ENCODE measurements at regions not wholly inside any gene's neighbourhood (a gene's known extent, or its start where the extent isn't known, plus 50 kb on each side); places are given as distances from the start of the nearest gene placed in this dataset.

GRCh38 chr21:43318841-43319781 is 107.8 kb downstream of the SIK1 start:
- peaks cover 0 to 14% (median 8%) of the 10 kb centered on the region in 5 donors for H3K27me3 ChIP-seq (ENCODE audit: control insufficient read depth in 5 of 5, insufficient read depth in 4 of 5, low read length in 5 of 5)
- no peak overlapping the region for H3K4me3 ChIP-seq (ENCODE audit: low read depth in 1 of 5, low read length in 5 of 5)
- no peaks in the 10 kb centered on the region for H3K36me3 ChIP-seq (ENCODE audit: control insufficient read depth in 5 of 5, insufficient read depth in 5 of 5, low read length in 5 of 5)
- peaks cover 3 to 14% (median 9%) of the 10 kb centered on the region in 5 donors for H3K9me3 ChIP-seq (ENCODE audit: control insufficient read depth in 5 of 5, low read length in 5 of 5)
- H3K4me1 ChIP-seq (ENCODE audit: control insufficient read depth in 5 of 5, insufficient read depth in 5 of 5, low read length in 5 of 5), result peaks cover 5 to 34% (median 22%) of the 10 kb centered on the region in 5 donors
- H3K27ac ChIP-seq (ENCODE audit: low read depth, low read length), result no peak overlapping the region
- no peak overlapping the region for H3K9ac ChIP-seq (ENCODE audit: low read length in 5 of 5)

GRCh38 chr21:43318368-43318767 is 108.6 kb downstream of the SIK1 start:
- H3K36me3 ChIP-seq (ENCODE audit: control insufficient read depth in 5 of 5, insufficient read depth in 5 of 5, low read length in 5 of 5), result no peaks in the 10 kb centered on the region
- H3K4me1 ChIP-seq (ENCODE audit: control insufficient read depth in 5 of 5, insufficient read depth in 5 of 5, low read length in 5 of 5), result peaks cover 4 to 29% (median 15%) of the 10 kb centered on the region in 5 donors
- H3K4me3 ChIP-seq (ENCODE audit: low read depth in 1 of 5, low read length in 5 of 5), result no peak overlapping the region
- H3K9me3 ChIP-seq (ENCODE audit: control insufficient read depth in 5 of 5, low read length in 5 of 5), result peaks cover 3 to 14% (median 9%) of the 10 kb centered on the region in 5 donors
- H3K27me3 ChIP-seq (ENCODE audit: control insufficient read depth in 5 of 5, insufficient read depth in 4 of 5, low read length in 5 of 5), result peaks cover 0 to 14% (median 8%) of the 10 kb centered on the region in 5 donors
- H3K9ac ChIP-seq (ENCODE audit: low read length in 5 of 5), result no peak overlapping the region
- H3K27ac ChIP-seq (ENCODE audit: low read depth, low read length), result no peak overlapping the region

GRCh38 chr21:43317959-43318358 is 109.0 kb downstream of the SIK1 start:
- Histone ChIP-seq H3K36me3 (ENCODE audit: control insufficient read depth in 5 of 5, insufficient read depth in 5 of 5, low read length in 5 of 5) (no peaks in the 10 kb centered on the region), H3K9me3 (ENCODE audit: control insufficient read depth in 5 of 5, low read length in 5 of 5) (peaks cover 3 to 14% (median 9%) of the 10 kb centered on the region in 5 donors), H3K4me1 (ENCODE audit: control insufficient read depth in 5 of 5, insufficient read depth in 5 of 5, low read length in 5 of 5) (peaks cover under 1 to 25% (median 13%) of the 10 kb centered on the region in 5 donors), H3K9ac (ENCODE audit: low read length in 5 of 5) (no peak overlapping the region), H3K27me3 (ENCODE audit: control insufficient read depth in 5 of 5, insufficient read depth in 4 of 5, low read length in 5 of 5) (peaks cover 0 to 14% (median 8%) of the 10 kb centered on the region in 5 donors), H3K27ac (ENCODE audit: low read depth, low read length) (no peak overlapping the region), H3K4me3 (ENCODE audit: low read depth in 1 of 5, low read length in 5 of 5) (no peak overlapping the region)

GRCh38 chr21:43317254-43317748 is 109.6 kb downstream of the SIK1 start:
- H3K27me3 ChIP-seq (ENCODE audit: control insufficient read depth in 5 of 5, insufficient read depth in 4 of 5, low read length in 5 of 5), result peaks cover 0 to 14% (median 8%) of the 10 kb centered on the region in 5 donors
- peaks cover 0 to 19% (median 9%) of the 10 kb centered on the region in 5 donors for H3K4me1 ChIP-seq (ENCODE audit: control insufficient read depth in 5 of 5, insufficient read depth in 5 of 5, low read length in 5 of 5)
- H3K4me3 ChIP-seq (ENCODE audit: low read depth in 1 of 5, low read length in 5 of 5), result no peak overlapping the region
- no peak overlapping the region for H3K9ac ChIP-seq (ENCODE audit: low read length in 5 of 5)
- peaks cover 3 to 14% (median 9%) of the 10 kb centered on the region in 5 donors for H3K9me3 ChIP-seq (ENCODE audit: control insufficient read depth in 5 of 5, low read length in 5 of 5)
- no peaks in the 10 kb centered on the region for H3K36me3 ChIP-seq (ENCODE audit: control insufficient read depth in 5 of 5, insufficient read depth in 5 of 5, low read length in 5 of 5)
- H3K27ac ChIP-seq (ENCODE audit: low read depth, low read length), result no peak overlapping the region

GRCh38 chr21:43316156-43316845 is 110.6 kb downstream of the SIK1 start:
- Histone ChIP-seq H3K27ac (ENCODE audit: low read depth, low read length) (no peak overlapping the region), H3K9ac (ENCODE audit: low read length in 5 of 5) (no peak overlapping the region), H3K4me3 (ENCODE audit: low read depth in 1 of 5, low read length in 5 of 5) (no peak overlapping the region), H3K4me1 (ENCODE audit: control insufficient read depth in 5 of 5, insufficient read depth in 5 of 5, low read length in 5 of 5) (peaks cover 0 to 15% (median 9%) of the 10 kb centered on the region in 5 donors), H3K27me3 (ENCODE audit: control insufficient read depth in 5 of 5, insufficient read depth in 4 of 5, low read length in 5 of 5) (peaks cover 0 to 14% (median 8%) of the 10 kb centered on the region in 5 donors), H3K9me3 (ENCODE audit: control insufficient read depth in 5 of 5, low read length in 5 of 5) (peaks cover 3 to 14% (median 9%) of the 10 kb centered on the region in 5 donors), H3K36me3 (ENCODE audit: control insufficient read depth in 5 of 5, insufficient read depth in 5 of 5, low read length in 5 of 5) (no peaks in the 10 kb centered on the region)

- Histone ChIP-seq H3K27ac (ENCODE audit: low read depth, low read length) (no peak overlapping the region), H3K36me3 (ENCODE audit: control insufficient read depth in 5 of 5, insufficient read depth in 5 of 5, low read length in 5 of 5) (no peaks in the 10 kb centered on the region), H3K9me3 (ENCODE audit: control insufficient read depth in 5 of 5, low read length in 5 of 5) (peaks cover 3 to 14% (median 9%) of the 10 kb centered on the region in 5 donors), H3K9ac (ENCODE audit: low read length in 5 of 5) (no peak overlapping the region), H3K27me3 (ENCODE audit: control insufficient read depth in 5 of 5, insufficient read depth in 4 of 5, low read length in 5 of 5) (peaks cover 0 to 14% (median 8%) of the 10 kb centered on the region in 5 donors), H3K4me3 (ENCODE audit: low read depth in 1 of 5, low read length in 5 of 5) (no peak overlapping the region), H3K4me1 (ENCODE audit: control insufficient read depth in 5 of 5, insufficient read depth in 5 of 5, low read length in 5 of 5) (peaks cover 0 to 15% (median 9%) of the 10 kb centered on the region in 5 donors)
Measured at GRCh38 chr21:43315244-43316137, 111.4 kb downstream of the SIK1 start.

- Histone ChIP-seq H3K4me1 (ENCODE audit: control insufficient read depth in 5 of 5, insufficient read depth in 5 of 5, low read length in 5 of 5) (peaks cover 0 to 5% (median 3%) of the 10 kb centered on the region in 5 donors), H3K9ac (ENCODE audit: low read length in 5 of 5) (no peak overlapping the region), H3K9me3 (ENCODE audit: control insufficient read depth in 5 of 5, low read length in 5 of 5) (peaks cover 3 to 14% (median 9%) of the 10 kb centered on the region in 5 donors), H3K27me3 (ENCODE audit: control insufficient read depth in 5 of 5, insufficient read depth in 4 of 5, low read length in 5 of 5) (peaks cover 0 to 14% (median 8%) of the 10 kb centered on the region in 5 donors), H3K27ac (ENCODE audit: low read depth, low read length) (no peak overlapping the region), H3K36me3 (ENCODE audit: control insufficient read depth in 5 of 5, insufficient read depth in 5 of 5, low read length in 5 of 5) (no peaks in the 10 kb centered on the region), H3K4me3 (ENCODE audit: low read depth in 1 of 5, low read length in 5 of 5) (no peak overlapping the region)
Measured at GRCh38 chr21:43313939-43314405, 113.0 kb downstream of the SIK1 start.

GRCh38 chr21:43313221-43313938 is 113.6 kb downstream of the SIK1 start:
- Histone ChIP-seq H3K4me3 (ENCODE audit: low read depth in 1 of 5, low read length in 5 of 5) (no peak overlapping the region), H3K9ac (ENCODE audit: low read length in 5 of 5) (no peak overlapping the region), H3K27ac (ENCODE audit: low read depth, low read length) (no peak overlapping the region), H3K9me3 (ENCODE audit: control insufficient read depth in 5 of 5, low read length in 5 of 5) (peaks cover 3 to 13% (median 7%) of the 10 kb centered on the region in 5 donors), H3K4me1 (ENCODE audit: control insufficient read depth in 5 of 5, insufficient read depth in 5 of 5, low read length in 5 of 5) (peaks cover 0 to 3% (median 0%) of the 10 kb centered on the region in 5 donors), H3K27me3 (ENCODE audit: control insufficient read depth in 5 of 5, insufficient read depth in 4 of 5, low read length in 5 of 5) (peaks cover under 1 to 14% (median 7%) of the 10 kb centered on the region in 5 donors), H3K36me3 (ENCODE audit: control insufficient read depth in 5 of 5, insufficient read depth in 5 of 5, low read length in 5 of 5) (no peaks in the 10 kb centered on the region)
